Putamen (tissue), 1 donor: ENCODE measurements at regions not wholly inside any gene's neighbourhood (a gene's known extent, or its start where the extent isn't known, plus 50 kb on each side); places are given as distances from the start of the nearest gene placed in this dataset.

Experiments used
- DNase-seq: peaks from one replicate; pipeline ENCODE4 v3.0.0-alpha.2; 2016; ENCODE audit warnings: low spot score

DNA sequence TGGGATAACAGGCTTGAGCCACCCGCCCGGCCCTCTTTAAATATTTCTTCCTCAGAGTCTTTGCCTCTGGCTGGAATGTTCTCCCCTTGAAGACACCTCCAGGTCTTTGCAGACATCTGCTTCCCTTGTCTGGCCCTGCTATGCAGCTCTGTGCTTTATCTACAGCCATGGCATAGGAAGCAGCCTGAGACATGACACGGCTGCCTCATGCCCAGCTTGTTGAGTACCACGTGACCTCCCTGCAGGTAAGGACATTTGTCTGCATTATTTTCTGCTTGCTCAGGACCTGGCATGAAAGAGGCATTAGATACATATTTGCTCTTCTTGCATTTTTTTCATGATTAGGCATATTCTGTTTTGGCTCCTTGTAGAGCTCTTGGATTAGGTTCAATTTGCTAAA, 113.8 kb upstream of the KLF6 start:
- no peak for DNase-seq

DNA sequence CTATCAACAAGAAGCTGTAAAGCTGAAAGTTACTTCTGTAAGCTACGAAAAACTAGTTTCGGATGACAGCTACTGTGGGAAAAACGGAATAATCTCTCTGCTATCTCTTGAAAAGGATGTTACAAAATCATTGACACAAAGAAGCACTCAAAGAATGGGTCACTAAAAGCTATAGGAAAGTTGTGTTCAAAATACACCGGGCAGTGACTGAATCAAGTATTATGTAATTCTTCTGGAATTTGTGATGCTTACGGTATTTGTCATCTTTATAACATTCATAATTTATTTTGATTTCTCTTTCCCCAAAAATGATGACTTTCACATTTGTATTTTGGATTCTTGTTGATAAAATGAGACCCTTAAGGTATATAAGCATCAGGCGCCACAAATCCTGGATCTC, 112.1 kb upstream of the KLF6 start:
- DNase-seq = no peak

DNA sequence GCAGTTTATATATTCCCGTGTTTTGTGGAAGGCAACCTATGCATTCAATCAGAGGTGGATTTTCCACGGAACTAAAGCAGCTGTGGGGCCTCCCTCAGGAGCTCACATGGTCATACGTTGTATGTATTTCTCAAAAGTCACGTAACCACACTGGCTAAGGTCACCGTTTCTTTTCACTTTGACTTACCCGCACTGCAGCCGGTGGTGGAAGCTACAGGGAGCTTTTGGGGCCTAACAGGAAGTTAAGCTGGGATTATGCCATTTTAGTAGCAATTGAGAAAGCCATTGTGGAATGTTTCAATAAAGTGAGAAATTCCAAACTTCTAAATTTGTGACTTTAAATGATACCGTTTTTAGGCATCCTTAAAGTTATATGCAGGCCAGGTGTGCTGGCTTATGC, 111.2 kb upstream of the KLF6 start:
- no peak for DNase-seq

DNA sequence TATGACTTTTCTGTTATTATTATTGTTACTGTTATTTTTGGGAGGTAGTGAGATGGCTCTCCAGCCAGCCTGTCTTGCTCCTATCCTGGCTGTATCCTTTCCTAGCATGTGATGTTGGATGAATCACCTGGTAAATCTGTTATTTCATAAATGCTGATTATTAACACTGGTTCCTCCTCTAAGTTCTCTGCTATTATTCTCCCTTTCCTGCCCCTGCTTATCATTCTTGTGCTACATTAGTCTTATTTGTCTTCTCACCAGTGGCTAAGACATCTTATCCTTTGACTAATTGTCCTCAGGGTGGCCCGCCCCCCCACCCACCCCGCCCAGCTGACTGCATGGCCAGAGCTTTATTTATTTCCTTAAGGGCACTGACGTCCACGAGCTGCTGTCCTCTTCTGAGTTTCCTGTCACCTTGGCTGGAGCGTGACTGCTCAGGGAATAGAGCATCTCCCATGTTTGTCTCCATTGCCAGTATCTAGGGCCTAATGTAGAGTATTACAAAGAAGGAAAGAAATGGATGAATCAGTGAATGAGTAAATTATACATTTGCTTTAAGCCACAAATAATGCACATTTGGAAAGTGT, 110.1 kb upstream of the KLF6 start:
- DNase-seq = no peak

DNA sequence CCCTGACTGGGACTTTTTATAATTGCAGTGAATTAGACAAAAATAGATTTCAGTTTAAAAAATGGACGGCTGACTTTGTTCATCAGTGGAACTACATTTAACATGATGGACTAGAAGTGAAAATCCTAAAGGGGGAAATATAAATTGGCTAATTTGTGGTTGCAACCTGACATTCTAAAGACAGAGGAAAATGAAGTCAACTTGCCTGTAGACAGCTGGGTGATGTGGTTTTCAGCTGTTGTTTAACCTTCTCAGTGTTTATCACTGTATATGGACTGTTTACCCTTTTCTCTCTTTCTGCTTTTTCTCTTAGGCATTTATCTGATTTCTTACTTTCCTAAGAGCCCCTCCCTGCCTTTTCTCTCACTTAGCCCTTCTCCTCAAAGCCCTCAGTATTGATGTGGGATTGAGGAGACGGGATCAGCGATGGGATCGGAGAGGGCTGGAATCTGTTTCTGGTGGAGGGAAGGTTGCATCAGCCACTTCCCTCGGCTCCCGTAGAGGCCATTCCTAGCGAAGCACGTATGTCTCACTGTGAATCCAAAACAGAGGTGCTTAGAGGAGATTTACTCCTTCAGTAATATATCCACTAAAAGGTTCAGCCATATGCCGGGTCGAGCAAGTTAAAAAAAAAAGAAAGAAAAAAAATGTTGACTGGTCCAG, 109.0 kb upstream of the KLF6 start:
- DNase-seq = no peak

DNA sequence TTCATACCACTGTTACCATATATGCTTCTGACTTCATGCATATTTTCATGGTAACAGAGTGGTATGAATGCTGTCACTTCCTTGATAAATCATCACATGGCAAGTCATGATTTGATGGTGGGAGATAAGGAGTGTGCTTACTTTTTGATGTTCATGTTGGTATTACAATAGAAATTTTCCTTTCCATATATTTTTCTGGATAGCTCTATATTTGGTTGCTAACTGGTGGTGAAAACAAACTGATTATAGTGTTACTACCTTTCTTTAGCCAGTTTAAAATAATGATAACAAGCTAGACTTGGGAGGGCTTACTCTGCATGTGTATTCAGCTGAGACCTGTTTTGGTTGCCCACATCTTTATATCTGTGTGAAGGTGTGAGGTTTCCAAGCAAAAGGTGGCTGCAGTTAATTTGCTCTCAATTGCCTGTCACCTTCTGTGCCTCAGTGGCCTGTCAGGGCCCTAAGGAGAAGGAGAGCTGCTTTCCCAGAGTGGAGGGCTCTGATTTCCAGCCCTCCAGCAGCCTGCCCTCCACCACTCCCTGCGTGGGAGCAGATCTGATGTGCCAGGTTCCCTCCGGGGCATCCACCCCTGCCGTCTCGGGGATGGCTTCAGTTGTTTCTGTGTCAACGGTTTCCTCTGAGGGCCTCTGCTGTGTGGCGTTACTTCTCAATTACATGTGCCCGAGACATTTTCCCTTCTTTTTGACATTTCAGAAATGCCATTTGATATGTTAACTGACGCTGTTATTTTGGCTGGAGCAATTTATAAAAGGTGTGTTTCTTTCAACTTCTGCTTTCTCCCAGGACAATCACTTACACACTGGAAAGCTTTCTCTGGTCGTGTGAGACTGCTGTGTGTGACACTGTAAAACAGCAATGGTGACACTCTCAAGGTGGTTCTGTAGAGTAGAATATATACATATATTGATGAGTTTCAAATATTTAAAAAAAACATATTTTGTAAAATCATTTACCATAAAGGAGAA, 107.7 kb upstream of the KLF6 start:
- no peak for DNase-seq

DNA sequence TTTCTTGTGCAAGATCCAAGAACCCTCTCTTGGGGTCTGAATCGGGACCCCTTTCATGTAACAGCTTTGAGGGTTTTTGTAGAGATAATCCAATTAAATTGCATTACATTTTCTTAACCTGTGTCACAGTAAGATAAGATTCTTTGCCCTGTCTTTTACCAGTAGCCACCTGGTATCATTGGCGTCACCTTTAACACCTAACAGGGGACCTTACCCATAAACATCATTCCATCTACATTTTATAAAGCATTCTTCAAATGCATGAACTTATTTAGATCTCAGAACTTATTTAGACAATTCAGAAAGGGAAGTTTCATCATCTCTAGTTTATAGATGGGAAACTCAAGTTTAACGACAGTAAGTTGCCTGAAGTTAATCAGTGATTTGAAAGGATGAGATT, 106.4 kb upstream of the KLF6 start:
- DNase-seq = no peak

DNA sequence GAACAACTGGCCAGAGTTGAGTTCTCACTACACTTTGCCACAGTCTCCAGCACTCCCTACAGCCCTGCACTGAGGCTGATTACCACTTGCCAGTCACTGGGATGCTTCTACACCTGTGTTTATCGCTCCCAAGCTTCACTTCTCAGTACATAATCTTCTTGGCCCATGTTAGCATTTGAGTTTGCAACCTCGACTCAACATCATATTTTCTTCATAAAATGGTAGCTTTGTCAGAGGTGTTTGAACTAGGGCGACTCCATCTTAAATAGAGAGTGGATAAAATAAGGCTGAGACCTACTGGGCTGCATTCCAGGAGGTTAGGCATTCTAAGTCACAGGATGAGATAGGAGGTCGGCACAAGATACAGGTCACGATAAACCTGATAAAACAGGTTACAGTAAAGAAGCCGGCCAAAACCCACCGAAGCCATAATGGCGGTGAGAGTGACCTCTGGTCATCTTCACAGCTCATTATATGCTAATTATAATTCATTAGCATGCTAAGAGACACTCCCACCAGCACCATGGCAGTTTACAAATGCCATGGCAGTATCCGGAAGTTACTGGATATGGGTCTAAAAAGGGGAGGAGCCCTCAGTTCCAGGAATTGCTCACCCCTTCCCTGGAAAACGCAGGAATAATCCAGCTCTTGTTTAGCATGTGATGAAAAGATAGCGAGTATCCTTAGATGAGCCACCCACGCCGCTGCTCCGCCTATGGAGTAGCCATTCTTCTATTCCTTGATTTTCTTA, 105.8 kb upstream of the KLF6 start:
- no peak for DNase-seq

DNA sequence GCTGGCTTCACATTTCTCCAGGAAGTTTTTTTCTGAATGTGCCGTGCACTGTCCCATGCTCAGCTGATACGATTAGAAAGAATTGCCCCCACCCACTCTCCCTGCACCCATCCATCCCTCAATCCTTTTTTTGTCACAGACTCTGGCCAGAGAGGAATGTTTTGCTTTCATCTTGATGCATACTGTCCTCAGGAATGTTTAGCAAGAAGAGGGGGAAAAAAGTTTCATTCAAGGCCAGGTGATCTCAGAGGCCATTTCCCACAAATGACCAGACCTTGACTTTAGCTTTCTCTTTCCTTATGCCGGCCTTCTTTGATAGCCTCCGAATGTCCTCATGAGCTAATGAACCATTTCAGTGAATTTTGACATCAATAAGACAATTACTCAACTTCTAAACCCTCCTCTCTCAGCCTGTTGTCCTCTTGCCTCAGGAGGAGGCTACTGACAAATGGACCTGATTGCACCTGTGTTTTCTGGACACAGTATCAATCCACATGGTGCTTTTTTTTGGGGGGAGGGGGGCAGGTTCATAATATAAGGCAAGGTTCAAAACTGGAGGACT, 105.0 kb upstream of the KLF6 start:
- DNase-seq = no peak

DNA sequence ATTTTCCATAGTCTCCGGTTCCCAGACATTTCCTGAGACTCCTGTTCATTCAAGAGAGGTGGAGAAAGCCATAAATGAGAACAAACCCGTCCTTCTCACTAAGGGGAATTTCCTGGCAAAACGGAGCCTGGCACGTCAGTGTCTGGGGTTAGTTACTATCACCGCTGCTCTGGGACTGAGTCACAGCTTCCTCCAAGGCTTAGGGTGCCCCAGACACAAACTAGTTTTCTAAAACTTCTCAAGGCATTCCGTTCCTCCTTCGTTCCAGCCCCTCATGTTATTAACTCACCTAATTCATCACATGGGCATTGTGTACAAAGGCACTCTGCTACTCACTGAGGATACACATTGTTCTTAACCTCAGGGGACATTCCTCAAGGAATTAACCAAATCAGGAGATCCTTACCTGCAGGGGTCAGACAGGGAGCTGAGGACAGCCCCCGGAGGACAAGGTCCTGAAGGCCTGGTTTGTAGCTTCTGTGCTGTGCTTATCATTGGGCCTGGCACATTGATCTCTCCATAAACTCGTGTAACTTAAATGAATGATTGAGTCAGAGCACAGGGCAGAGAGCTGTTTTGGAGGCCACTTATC, 103.0 kb upstream of the KLF6 start:
- no peak for DNase-seq

DNA sequence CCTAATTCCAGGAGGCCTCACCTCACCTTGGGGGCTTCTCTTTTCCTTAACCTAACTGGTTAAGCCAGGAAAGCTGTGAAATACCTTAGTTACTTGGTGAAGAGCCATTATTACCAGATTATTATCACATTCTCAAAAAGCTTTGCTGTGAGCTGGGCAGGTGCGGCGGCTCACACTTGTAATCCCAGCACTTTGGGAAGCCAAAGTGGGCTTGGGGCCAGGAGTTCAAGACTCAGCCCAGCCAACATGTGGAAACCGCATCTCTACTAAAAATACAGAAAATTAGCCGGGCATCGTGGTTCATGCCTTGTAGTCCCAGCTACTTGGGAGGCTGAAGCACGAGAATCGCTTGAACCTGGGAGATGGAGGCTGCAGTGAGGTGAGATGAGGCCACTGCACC, 102.4 kb upstream of the KLF6 start:
- no peak for DNase-seq

DNA sequence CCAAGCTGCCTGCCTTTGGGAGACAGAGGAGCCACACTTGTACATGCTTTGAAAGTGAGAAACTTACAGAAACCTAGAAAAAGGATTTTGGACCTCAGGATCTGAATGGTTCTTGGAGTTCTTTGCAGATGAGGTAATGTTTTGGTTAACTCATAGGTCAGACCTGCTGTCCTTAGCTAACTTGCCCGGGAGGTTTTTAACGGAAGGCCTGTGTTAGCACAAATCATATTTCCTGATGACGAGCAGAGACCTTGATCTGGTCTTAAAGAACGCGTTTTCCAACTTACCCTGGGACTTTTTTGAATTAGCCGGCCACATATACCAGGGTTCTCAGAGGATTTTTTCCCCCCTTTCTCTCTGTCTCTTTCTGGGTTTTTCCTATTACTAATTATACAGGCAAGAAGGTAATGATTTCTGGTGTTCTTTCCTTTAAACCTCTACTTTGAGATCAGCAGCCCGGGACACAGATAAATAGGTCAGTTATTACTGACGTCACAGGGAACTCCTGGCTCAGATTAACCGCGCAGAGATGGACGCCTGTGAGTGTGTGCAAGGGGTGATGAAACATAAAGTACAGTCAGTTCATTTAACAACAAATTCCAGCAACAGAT, 101.7 kb upstream of the KLF6 start:
- DNase-seq = no peak

DNA sequence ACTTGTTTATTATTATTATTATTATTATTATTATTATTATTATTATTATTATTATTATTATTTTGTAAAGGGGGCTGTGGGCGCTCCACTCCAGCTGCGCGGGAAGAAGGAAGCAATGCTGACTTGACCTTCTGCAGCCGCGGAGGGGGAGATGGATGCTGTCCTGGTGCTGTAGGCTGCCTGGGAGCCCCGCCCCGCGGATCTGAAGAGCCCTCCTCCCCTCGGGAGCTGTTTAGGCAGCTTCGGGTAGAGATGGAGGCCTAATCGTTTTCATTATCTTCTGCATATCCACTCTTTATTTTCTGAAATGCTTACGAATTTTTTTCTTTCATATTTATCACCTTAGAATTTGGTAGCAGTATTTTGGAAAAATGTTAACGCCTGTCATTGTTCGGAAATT, 101.2 kb upstream of the KLF6 start:
- no peak for DNase-seq

DNA sequence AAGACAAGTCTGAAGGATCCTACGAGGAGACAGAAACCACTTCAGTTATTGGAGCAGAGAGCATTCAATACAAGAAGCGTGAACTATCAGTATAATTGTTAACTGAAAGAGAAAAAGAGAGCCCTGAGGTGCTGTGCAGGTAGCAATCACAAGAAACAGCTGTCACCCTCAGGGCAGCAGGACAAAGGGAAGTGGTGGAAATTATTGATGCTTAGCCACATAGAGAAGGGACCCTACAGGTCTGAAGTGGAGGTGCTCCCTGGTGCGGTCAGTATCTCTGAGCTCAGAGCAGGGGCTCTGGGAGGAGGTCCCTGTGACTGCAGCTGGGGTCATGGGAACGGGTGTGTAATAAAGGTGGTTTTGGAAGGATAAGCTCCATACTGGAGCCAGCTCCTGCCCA, 97.8 kb upstream of the KLF6 start:
- DNase-seq = no peak

DNA sequence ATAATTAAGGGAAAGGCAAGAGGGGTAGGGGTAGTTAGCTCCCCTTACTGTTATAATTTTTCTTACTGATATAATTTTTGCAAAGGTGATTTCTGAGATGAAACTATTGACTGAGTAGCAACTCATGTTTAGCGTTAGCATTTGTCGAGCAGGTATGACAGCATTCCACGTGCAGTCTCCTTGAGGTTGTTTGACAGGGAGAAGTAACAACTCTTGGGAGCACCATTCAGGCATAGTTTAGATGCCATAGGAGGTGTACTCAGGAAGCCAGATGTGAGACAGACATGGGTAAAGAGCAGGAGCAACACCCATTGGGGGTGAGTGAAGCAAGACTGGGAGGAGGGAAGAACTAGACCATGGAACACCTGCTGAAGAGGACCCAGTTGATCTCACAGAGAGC, 96.6 kb upstream of the KLF6 start:
- no peak for DNase-seq

DNA sequence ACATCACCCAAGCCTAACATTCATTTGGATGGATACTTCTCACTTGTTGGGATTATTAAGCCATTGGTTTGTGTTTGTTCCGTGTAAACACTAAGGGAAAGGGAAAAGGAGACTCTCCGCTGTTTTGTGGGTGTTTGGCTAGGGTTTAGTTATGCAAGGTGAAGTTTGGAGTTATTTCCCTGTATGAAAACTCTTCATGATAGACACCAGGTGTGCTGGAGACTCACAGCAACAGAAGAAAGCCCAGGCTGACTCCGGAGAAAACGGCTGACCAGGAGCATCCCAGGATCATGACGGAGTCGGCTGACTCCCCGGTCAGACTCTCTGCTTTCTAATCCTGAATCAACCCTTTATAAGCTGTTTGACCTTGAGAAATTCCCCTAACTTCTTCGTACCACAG, 94.1 kb upstream of the KLF6 start:
- no peak for DNase-seq

DNA sequence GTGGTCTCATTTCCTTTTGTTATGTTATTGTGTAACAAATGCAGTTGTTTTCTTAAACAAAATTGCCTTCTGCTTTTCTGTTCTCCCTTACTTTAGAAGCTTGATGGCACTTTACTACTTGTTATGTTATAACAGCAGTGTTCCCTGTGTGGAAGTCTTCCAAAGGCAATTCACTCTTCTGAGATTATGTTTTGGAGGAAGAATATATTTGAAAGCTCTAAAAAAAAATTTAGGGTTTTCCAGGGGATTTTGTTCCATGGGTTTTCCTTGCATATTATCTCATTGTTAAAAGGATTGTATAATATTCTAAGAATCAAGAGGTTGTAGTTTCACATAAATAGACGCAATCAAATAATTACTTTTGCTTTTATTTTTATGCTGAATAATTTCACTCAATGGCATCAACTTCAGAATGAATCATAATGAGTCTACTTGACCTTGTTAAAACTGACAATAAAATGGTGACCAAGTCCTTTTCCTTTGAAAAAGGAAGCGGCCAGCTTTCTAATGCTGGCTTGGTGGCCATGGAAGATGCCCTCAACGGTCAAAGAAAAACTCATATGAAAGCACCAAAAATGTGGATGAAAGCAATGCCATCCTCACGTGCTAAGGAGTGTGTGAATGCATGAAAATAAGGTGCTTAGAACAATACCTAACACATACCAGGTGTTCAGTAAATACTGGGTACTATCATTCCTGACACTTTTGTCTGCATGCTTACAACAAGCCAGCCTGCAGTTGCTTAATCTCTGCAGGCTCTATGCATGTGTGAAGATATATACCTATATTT, 92.4 kb upstream of the KLF6 start:
- no peak for DNase-seq

DNA sequence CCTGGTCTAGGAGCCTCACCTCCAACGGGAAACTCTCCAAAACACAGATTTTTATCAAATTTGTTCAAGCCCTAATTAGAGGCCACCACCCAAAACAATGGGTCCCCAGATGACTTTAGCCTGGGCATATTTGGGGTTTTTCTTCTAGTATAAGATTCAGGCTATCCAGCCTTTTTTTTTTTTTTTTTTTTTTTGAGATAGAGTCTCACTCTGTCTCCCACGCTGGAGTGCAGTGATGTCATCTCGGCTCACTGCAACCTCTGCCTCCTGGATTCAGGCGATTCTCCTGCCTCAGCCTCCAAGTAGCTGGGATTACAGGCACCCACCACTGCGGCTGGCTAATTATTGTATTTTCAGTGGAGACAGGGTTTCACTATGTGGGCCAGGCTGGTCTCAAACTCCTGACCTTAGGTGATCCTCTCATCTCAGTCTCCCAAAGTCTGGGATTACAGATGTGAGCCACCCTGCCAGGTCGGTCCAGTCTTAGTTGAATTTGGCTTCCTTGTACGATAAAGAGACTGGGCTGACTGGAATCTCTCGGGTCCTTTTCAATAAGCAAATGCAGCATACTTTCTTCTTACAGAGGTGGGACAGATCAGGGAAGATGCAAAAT, 91.4 kb upstream of the KLF6 start:
- DNase-seq = no peak

DNA sequence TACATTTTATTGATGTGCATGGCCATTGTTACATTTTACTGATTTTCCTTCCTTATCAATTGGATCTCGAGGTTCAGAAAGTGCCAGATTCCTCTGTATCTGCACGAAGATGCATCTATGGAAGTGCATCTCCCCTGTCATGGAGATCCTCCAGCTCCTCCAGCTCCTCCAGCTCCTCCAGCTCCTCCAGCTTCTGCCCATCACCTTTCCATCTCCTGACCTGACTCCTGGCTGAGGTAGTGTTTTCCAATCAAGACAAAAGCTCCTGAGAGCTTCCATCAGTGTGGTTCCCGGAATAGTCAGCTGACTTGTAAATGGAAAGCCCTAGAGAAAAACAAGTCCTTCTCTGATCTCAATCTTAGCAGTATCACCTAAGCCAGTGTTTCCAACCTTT, 90.8 kb upstream of the KLF6 start:
- no peak for DNase-seq
